ENCODE measurements at regions not wholly inside any gene's neighbourhood (a gene's known extent, or its start where the extent isn't known, plus 50 kb on each side); places are given as distances from the start of the nearest gene placed in this dataset.

- no peak overlapping the region for H3K4me3 ChIP-seq (ENCODE audit: low read length)
- no peak for DNase-seq (ENCODE audit: low read depth)
- TF ChIP-seq CTCF (IDR thresholded peaks at IDR 0.05; ENCODE audit: insufficient read depth, low read depth, low read length, missing control alignments): no peak
These were observed 116.1 kb upstream of the RAB6C start for GRCh38 chr2:129863350-129863749.

GRCh38 chr2:129864719-129865118 is 114.7 kb upstream of the RAB6C start:
- H3K4me3 ChIP-seq (ENCODE audit: low read length): no peak overlapping the region
- no peak for TF ChIP-seq CTCF (IDR thresholded peaks at IDR 0.05; ENCODE audit: insufficient read depth, low read depth, low read length, missing control alignments)
- DNase-seq (ENCODE audit: low read depth): no peak

GRCh38 chr2:129865976-129866375 is 113.5 kb upstream of the RAB6C start:
- H3K4me3 ChIP-seq (ENCODE audit: low read length): no peak overlapping the region
- no peak for TF ChIP-seq CTCF (IDR thresholded peaks at IDR 0.05; ENCODE audit: insufficient read depth, low read depth, low read length, missing control alignments)
- DNase-seq (ENCODE audit: low read depth): no peak

- no peak for TF ChIP-seq CTCF (IDR thresholded peaks at IDR 0.05; ENCODE audit: insufficient read depth, low read depth, low read length, missing control alignments)
- DNase-seq (ENCODE audit: low read depth): no peak
- H3K4me3 ChIP-seq (ENCODE audit: low read length): no peak overlapping the region
These were observed 113.1 kb upstream of the RAB6C start for GRCh38 chr2:129866391-129866790.

- H3K4me3 ChIP-seq (ENCODE audit: low read length): no peak overlapping the region
- no peak for TF ChIP-seq CTCF (IDR thresholded peaks at IDR 0.05; ENCODE audit: insufficient read depth, low read depth, low read length, missing control alignments)
- no peak for DNase-seq (ENCODE audit: low read depth)
These were observed 111.3 kb upstream of the RAB6C start for GRCh38 chr2:129868151-129868550.

GRCh38 chr2:129870685-129871241 is 108.7 kb upstream of the RAB6C start:
- H3K4me3 ChIP-seq (ENCODE audit: low read length): no peak overlapping the region
- TF ChIP-seq CTCF (IDR thresholded peaks at IDR 0.05; ENCODE audit: insufficient read depth, low read depth, low read length, missing control alignments): no peak
- no peak for DNase-seq (ENCODE audit: low read depth)

GRCh38 chr2:129872446-129872845 is 107.0 kb upstream of the RAB6C start:
- TF ChIP-seq CTCF (IDR thresholded peaks at IDR 0.05; ENCODE audit: insufficient read depth, low read depth, low read length, missing control alignments): no peak
- peak; percentile 10 for DNase-seq (ENCODE audit: low read depth)
- no peak overlapping the region for H3K4me3 ChIP-seq (ENCODE audit: low read length)

Data from epithelial cell of esophagus (primary cell).